22Rv1 (cell line): ENCODE measurements at regions not wholly inside any gene's neighbourhood (a gene's known extent, or its start where the extent isn't known, plus 50 kb on each side); places are given as distances from the start of the nearest gene placed in this dataset.

ENCODE experiments used
- H3K27ac ChIP-seq: fragments of 450-650 bp; 2 replicates; pipeline ENCODE4 v1.5.1; 2017
- CTCF ChIP-seq: fragments of 450-650 bp; IDR thresholded peaks from 2 replicates; pipeline ENCODE4 v1.5.1; 2017; ENCODE audit warnings: mild to moderate bottlenecking
- ZFX ChIP-seq: fragments of 450-650 bp; IDR thresholded peaks from 2 replicates; pipeline ENCODE4 v1.6.1; 2017; ENCODE audit warnings: antibody characterized with exemption, borderline replicate concordance

GRCh38 chr4:187516224-187516623, 479.3 kb upstream of the ZFP42 start:
- no peak overlapping the region for H3K27ac ChIP-seq
- no peak for TF ChIP-seq CTCF

- H3K27ac ChIP-seq, result no peak overlapping the region
- no peak for TF ChIP-seq CTCF
- no peak for TF ChIP-seq ZFX
Measured at GRCh38 chr4:187541666-187542065, 453.9 kb upstream of the ZFP42 start.

GRCh38 chr4:187544461-187545053, 451.0 kb upstream of the ZFP42 start:
- TF ChIP-seq CTCF, result no peak
- no peak for TF ChIP-seq ZFX
- no peak overlapping the region for H3K27ac ChIP-seq

- TF ChIP-seq ZFX (no peak), CTCF (no peak)
- H3K27ac ChIP-seq, result no peak overlapping the region
Measured at GRCh38 chr4:187547316-187547715, 448.3 kb upstream of the ZFP42 start.

- H3K27ac ChIP-seq, result no peak overlapping the region
- TF ChIP-seq ZFX, result no peak
- no peak for TF ChIP-seq CTCF
Measured at GRCh38 chr4:187550256-187550950, 445.2 kb upstream of the ZFP42 start.

- TF ChIP-seq ZFX (no peak), CTCF (no peak)
- no peak overlapping the region for H3K27ac ChIP-seq
Measured at GRCh38 chr4:187552781-187553180, 442.8 kb upstream of the ZFP42 start.

- H3K27ac ChIP-seq, result no peak overlapping the region
- no peak for TF ChIP-seq CTCF
- no peak for TF ChIP-seq ZFX
Measured at GRCh38 chr4:187555174-187555573, 440.4 kb upstream of the ZFP42 start.
